HG03520 (cell line): ENCODE measurements at regions not wholly inside any gene's neighbourhood (a gene's known extent, or its start where the extent isn't known, plus 50 kb on each side); places are given as distances from the start of the nearest gene placed in this dataset.
"Not testable (repeated sequence)": the region's sequence is repeated elsewhere in the genome, so short reads cannot be mapped to it uniquely, and the experiment has no call there.

Source experiments
- ATAC-seq: cut with Tn5 transposase; IDR thresholded peaks from one replicate; pipeline ENCODE4 v1.9.1; 2021; ENCODE audit warnings: mild to moderate bottlenecking, moderate library complexity; ENCODE audit not compliant: unreplicated experiment

DNA sequence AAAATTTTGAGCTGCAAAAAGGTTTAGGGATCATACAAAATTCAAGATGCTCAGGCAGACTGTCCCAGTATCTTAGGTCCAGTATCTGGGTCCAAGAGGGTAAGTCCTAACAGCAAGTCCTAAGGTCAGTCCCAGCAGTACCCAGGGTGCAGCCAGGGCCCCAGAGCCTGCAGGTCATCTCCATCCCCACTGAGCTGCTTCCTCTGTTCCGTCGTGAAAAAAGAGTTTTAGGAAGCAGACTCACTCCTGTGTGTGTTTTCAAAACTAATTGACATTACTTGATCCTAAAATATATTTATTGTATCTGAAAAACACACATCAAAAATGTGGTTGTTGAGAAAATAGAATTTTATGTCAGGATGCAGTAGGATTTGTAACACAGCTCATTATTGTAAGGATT lies 69.9 kb upstream of the ALKAL2 start:
- ATAC-seq = no peak

DNA sequence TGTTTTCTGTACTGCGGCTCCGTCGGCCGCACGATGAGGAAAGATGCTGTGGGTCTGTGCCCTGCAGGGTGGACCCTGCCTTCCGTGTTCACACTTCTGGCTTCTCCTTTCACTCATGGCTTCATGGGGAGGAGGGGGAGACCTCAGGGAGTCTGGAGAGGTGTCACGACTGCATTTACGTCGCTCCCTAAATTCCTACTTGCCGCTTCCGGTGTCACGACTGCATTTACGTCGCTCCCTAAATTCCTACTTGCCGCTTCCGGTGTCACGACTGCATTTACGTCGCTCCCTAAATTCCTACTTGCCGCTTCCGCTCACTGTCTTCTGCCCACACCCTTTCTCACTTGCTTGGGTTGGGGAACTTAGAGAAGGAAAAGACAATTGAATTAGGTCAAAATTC lies 68.4 kb upstream of the ALKAL2 start:
- not testable (repeated sequence) for ATAC-seq

DNA sequence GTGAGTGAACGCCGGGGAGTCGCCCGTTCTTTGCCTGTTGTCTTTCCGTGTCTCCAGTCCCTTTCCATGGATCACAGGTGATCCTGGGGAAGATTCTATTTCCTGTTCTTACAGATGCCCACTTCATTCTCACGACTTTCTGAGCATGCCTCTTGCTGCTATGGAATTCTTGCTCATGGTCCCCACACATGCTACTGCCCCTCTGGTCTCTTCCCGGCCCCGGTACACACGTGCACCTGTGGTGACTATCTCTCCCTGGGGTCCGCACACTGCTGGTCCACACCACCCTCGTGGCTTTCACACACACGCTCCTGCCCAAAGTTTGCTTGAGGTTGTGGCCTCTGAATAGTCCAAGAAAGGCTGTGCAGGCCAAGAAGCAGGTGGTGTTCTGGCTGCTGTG lies 67.9 kb upstream of the ALKAL2 start:
- no peak for ATAC-seq

GRCh38 chr2:352696-353095 lies 64.8 kb upstream of the ALKAL2 start:
- ATAC-seq = no peak

DNA sequence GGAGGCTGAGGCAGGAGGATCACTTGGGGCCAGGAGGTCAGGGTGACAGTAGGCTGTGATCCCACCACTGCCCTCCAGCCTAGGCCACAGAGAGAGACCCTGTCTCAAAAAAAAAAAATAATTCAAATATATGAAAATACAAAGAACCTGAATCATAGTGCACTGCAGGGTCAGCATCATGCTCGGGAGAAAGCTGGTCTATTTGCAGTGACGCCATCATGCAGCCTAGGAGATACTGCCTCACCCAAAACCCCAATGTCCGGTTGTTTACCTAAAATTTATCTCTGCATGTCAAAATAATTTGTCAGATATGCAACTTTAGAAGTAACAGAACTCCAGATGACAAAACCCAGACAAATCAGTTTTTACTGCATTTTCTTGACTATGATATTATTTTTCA lies 61.5 kb upstream of the ALKAL2 start:
- no peak for ATAC-seq

GRCh38 chr2:348361-348916 lies 60.5 kb upstream of the ALKAL2 start:
- no peak for ATAC-seq

GRCh38 chr2:344811-345210 lies 56.9 kb upstream of the ALKAL2 start:
- no peak for ATAC-seq

DNA sequence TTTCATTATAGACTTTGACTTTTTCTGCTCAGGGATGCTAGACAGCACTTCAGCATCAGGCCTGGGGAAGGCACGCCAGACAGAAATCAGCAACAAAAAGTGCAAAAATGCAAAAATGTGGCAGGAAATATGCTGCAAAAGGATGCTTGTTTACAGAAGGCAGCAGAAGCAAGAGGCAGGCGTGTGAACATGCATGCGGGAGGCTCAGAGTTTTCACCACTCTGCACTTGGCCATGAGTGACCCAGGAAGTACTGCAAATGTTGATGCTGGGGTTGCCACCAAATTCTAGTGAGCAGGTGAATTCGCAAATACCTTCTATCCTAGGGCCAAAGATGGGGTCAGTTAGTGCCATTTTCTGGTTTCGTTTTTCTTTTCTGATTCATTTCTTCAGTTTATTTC lies 55.5 kb upstream of the ALKAL2 start:
- no peak for ATAC-seq

- no peak for ATAC-seq
These were observed 54.0 kb upstream of the ALKAL2 start for GRCh38 chr2:341912-342311.

DNA sequence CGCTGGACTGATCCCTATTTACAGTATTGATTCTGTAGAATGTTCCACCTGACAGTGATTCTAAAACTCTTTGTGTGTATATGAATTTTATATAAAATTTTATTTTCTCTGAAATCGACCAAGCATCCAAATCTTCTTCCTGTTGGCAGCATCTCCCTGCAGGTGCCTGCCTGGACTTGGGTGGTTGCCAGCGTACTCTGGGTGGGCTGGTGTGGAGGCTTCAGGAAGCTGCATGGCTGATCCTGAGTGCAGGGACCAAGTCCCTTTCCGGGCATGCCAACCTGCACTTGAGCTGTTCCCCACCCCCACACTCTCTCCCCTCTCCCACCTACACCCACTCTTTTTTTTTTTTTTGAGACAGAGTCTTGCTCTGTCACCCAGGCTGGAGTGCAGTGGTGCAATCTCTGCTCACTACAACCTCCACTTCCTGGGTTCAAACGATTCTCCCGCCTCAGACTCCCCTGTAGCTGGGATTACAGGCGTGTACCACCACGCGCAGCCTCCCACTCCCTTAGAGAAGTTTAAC lies 53.2 kb upstream of the ALKAL2 start:
- ATAC-seq = no peak
